ENCODE measurements at regions not wholly inside any gene's neighbourhood (a gene's known extent, or its start where the extent isn't known, plus 50 kb on each side); places are given as distances from the start of the nearest gene placed in this dataset.

GRCh38 chrX:131399678-131400428 is 110.7 kb upstream of the IGSF1 start:
- FAIRE-seq (no peak), DNase-seq (ENCODE audit: low read depth) (no peak)
- Mint-ChIP-seq H3K4me1 (ENCODE audit: low read depth, unreplicated experiment) (no peaks in the 10 kb centered on the region), H3K9me3 (ENCODE audit: unreplicated experiment) (no peaks in the 10 kb centered on the region), H3K27me3 (ENCODE audit: low read depth, unreplicated experiment) (no peaks in the 10 kb centered on the region), H3K27ac (ENCODE audit: unreplicated experiment) (no peak overlapping the region), H3K4me3 (ENCODE audit: unreplicated experiment) (no peak overlapping the region), H3K36me3 (ENCODE audit: low read depth, unreplicated experiment) (no peaks in the 10 kb centered on the region)
- Histone ChIP-seq H3K4me1 (ENCODE audit: insufficient read depth, low read length) (no peaks in the 10 kb centered on the region), H3K4me2 (ENCODE audit: low read length) (no peak overlapping the region), H4K20me1 (ENCODE audit: insufficient read depth, low read length) (no peaks in the 10 kb centered on the region), H3K79me2 (ENCODE audit: insufficient read depth, low read length) (no peaks in the 10 kb centered on the region), H3K9ac (ENCODE audit: low read length) (no peak overlapping the region), H2AFZ (ENCODE audit: low read depth, low read length) (no peak overlapping the region), H3K27me3 (ENCODE audit: insufficient read depth, low read length) (no peaks in the 10 kb centered on the region), H3K4me3 (ENCODE audit: insufficient read depth, low read depth, low read length) (no peak overlapping the region), H3K36me3 (ENCODE audit: insufficient read depth, low read length) (no peaks in the 10 kb centered on the region), H3K9me3 (ENCODE audit: insufficient read depth, low read depth, low read length) (no peaks in the 10 kb centered on the region), H3K27ac (ENCODE audit: low read depth, low read length) (no peak overlapping the region)
- TF ChIP-seq EZH2 (IDR thresholded peaks at IDR 0.05; ENCODE audit: insufficient read depth, low read length), result no peak
- TF ChIP-seq CTCF (IDR thresholded peaks at IDR 0.05; ENCODE audit: insufficient read depth, low read depth, low read length), result no peak

GRCh38 chrX:131402124-131402811 is 113.2 kb upstream of the IGSF1 start:
- Mint-ChIP-seq H3K4me1 (ENCODE audit: low read depth, unreplicated experiment) (no peaks in the 10 kb centered on the region), H3K27ac (ENCODE audit: unreplicated experiment) (no peak overlapping the region), H3K36me3 (ENCODE audit: low read depth, unreplicated experiment) (no peaks in the 10 kb centered on the region), H3K9me3 (ENCODE audit: unreplicated experiment) (no peaks in the 10 kb centered on the region), H3K4me3 (ENCODE audit: unreplicated experiment) (no peak overlapping the region), H3K27me3 (ENCODE audit: low read depth, unreplicated experiment) (no peaks in the 10 kb centered on the region)
- no peak overlapping the region for H3K4me2 ChIP-seq (ENCODE audit: low read length)
- FAIRE-seq, result peak; percentile 56
- H3K4me1 ChIP-seq (ENCODE audit: insufficient read depth, low read length), result no peaks in the 10 kb centered on the region
- H4K20me1 ChIP-seq (ENCODE audit: insufficient read depth, low read length), result no peaks in the 10 kb centered on the region
- H3K27ac ChIP-seq (ENCODE audit: low read depth, low read length), result no peak overlapping the region
- DNase-seq (ENCODE audit: low read depth), result no peak
- no peaks in the 10 kb centered on the region for H3K9me3 ChIP-seq (ENCODE audit: insufficient read depth, low read depth, low read length)
- no peak overlapping the region for H3K4me3 ChIP-seq (ENCODE audit: insufficient read depth, low read depth, low read length)
- no peak for TF ChIP-seq CTCF (IDR thresholded peaks at IDR 0.05; ENCODE audit: insufficient read depth, low read depth, low read length)
- TF ChIP-seq EZH2 (IDR thresholded peaks at IDR 0.05; ENCODE audit: insufficient read depth, low read length), result no peak
- no peaks in the 10 kb centered on the region for H3K27me3 ChIP-seq (ENCODE audit: insufficient read depth, low read length)
- no peaks in the 10 kb centered on the region for H3K36me3 ChIP-seq (ENCODE audit: insufficient read depth, low read length)
- no peaks in the 10 kb centered on the region for H3K79me2 ChIP-seq (ENCODE audit: insufficient read depth, low read length)
- H3K9ac ChIP-seq (ENCODE audit: low read length), result no peak overlapping the region
- H2AFZ ChIP-seq (ENCODE audit: low read depth, low read length), result no peak overlapping the region

GRCh38 chrX:131405497-131405896 is 116.4 kb upstream of the IGSF1 start:
- Mint-ChIP-seq H3K36me3 (ENCODE audit: low read depth, unreplicated experiment) (no peaks in the 10 kb centered on the region), H3K27me3 (ENCODE audit: low read depth, unreplicated experiment) (no peaks in the 10 kb centered on the region), H3K4me1 (ENCODE audit: low read depth, unreplicated experiment) (no peaks in the 10 kb centered on the region), H3K4me3 (ENCODE audit: unreplicated experiment) (no peak overlapping the region), H3K9me3 (ENCODE audit: unreplicated experiment) (no peaks in the 10 kb centered on the region), H3K27ac (ENCODE audit: unreplicated experiment) (no peak overlapping the region)
- DNase-seq (ENCODE audit: low read depth), result no peak
- H4K20me1 ChIP-seq (ENCODE audit: insufficient read depth, low read length), result no peaks in the 10 kb centered on the region
- no peaks in the 10 kb centered on the region for H3K4me1 ChIP-seq (ENCODE audit: insufficient read depth, low read length)
- no peak overlapping the region for H2AFZ ChIP-seq (ENCODE audit: low read depth, low read length)
- H3K27me3 ChIP-seq (ENCODE audit: insufficient read depth, low read length), result no peaks in the 10 kb centered on the region
- no peak overlapping the region for H3K4me2 ChIP-seq (ENCODE audit: low read length)
- H3K4me3 ChIP-seq (ENCODE audit: insufficient read depth, low read depth, low read length), result no peak overlapping the region
- H3K9me3 ChIP-seq (ENCODE audit: insufficient read depth, low read depth, low read length), result no peaks in the 10 kb centered on the region
- H3K9ac ChIP-seq (ENCODE audit: low read length), result no peak overlapping the region
- TF ChIP-seq CTCF (IDR thresholded peaks at IDR 0.05; ENCODE audit: insufficient read depth, low read depth, low read length) (no peak), EZH2 (IDR thresholded peaks at IDR 0.05; ENCODE audit: insufficient read depth, low read length) (no peak)
- no peak for FAIRE-seq
- no peaks in the 10 kb centered on the region for H3K36me3 ChIP-seq (ENCODE audit: insufficient read depth, low read length)
- no peak overlapping the region for H3K27ac ChIP-seq (ENCODE audit: low read depth, low read length)
- H3K79me2 ChIP-seq (ENCODE audit: insufficient read depth, low read length), result no peaks in the 10 kb centered on the region
